OCI-LY7 (cell line): ENCODE measurements at regions not wholly inside any gene's neighbourhood (a gene's known extent, or its start where the extent isn't known, plus 50 kb on each side); places are given as distances from the start of the nearest gene placed in this dataset.

Experiments used
- BruUV-seq: library from RNA; stranded (reverse); fragments of 400-500 nt; replicated peaks from 2 replicates; lab custom pipeline; 2021; lab: Mats Ljungman, UMichigan
- CTCF ChIA-PET: fragments of 300-600 bp; sonication (Branson Sonifier 250); formaldehyde crosslinking; loops from one replicate; lab custom pipeline; 2022; ENCODE audit warnings: antibody characterized with exemption; ENCODE audit not compliant: unreplicated experiment; lab: Charles Lee
- POLR2A ChIA-PET: fragments of 300-600 bp; sonication (Branson Sonifier 250); formaldehyde crosslinking; loops from one replicate; lab custom pipeline; 2022; ENCODE audit warnings: antibody characterized with exemption; lab: Charles Lee
- DNase-seq: peaks from one replicate; pipeline ENCODE4 v3.0.0-alpha.2; 2015; ENCODE audit warnings: low spot score
- H2AFZ ChIP-seq: fragments of 200-600 bp; sonication (generic), shearing (Covaris generic); 2 replicates; pipeline ENCODE4 v1.6.1; 2014; ENCODE audit warnings: mild to moderate bottlenecking, antibody characterized with exemption, low read length, moderate library complexity
- H3K27ac ChIP-seq: fragments of 200-600 bp; sonication (generic); 2 replicates; pipeline ENCODE4 v1.5.1; 2014; ENCODE audit warnings: mixed run types, low read depth, mild to moderate bottlenecking, moderate library complexity, low read length, inconsistent platforms; ENCODE audit not compliant: poor library complexity, severe bottlenecking
- H3K36me3 ChIP-seq: fragments of 200-600 bp; sonication (generic); 2 replicates; pipeline ENCODE4 v1.6.1; 2014; ENCODE audit warnings: mild to moderate bottlenecking, antibody characterized with exemption, low read length, moderate library complexity, mixed read lengths; ENCODE audit not compliant: insufficient read depth
- H3K4me1 ChIP-seq: fragments of 200-600 bp; sonication (generic); 2 replicates; pipeline ENCODE4 v1.5.1; 2014; ENCODE audit warnings: mild to moderate bottlenecking, low read length; ENCODE audit not compliant: insufficient read depth, poor library complexity, severe bottlenecking
- H3K4me2 ChIP-seq: fragments of 200-600 bp; sonication (generic); 2 replicates; pipeline ENCODE4 v1.6.1; 2014; ENCODE audit warnings: mild to moderate bottlenecking, low read length
- H3K4me3 ChIP-seq: fragments of 200-600 bp; sonication (generic); 2 replicates; pipeline ENCODE4 v1.5.1; 2014; ENCODE audit warnings: mild to moderate bottlenecking, low read depth, low read length; ENCODE audit not compliant: poor library complexity, severe bottlenecking
- H3K79me2 ChIP-seq: fragments of 200-600 bp; sonication (generic); 2 replicates; pipeline ENCODE4 v1.6.1; 2016; ENCODE audit warnings: low read depth, mild to moderate bottlenecking, low read length, moderate library complexity, mixed read lengths; ENCODE audit not compliant: insufficient read depth
- H3K9me2 ChIP-seq: fragments of 200-600 bp; sonication (generic); 2 replicates; pipeline ENCODE4 v1.6.1; 2016; ENCODE audit warnings: mild to moderate bottlenecking, low read length, mixed read lengths; ENCODE audit not compliant: insufficient read depth
- H3K9me3 ChIP-seq: fragments of 200-600 bp; sonication (generic); 2 replicates; pipeline ENCODE4 v1.6.1; 2014; ENCODE audit warnings: mild to moderate bottlenecking, mixed run types, low read length, mixed read lengths
- H4K20me1 ChIP-seq: fragments of 200-600 bp; sonication (generic); 2 replicates; pipeline ENCODE4 v1.6.1; 2014; ENCODE audit warnings: mild to moderate bottlenecking, antibody characterized with exemption, low read length, moderate library complexity, mixed read lengths; ENCODE audit not compliant: insufficient read depth
- CTCF ChIP-seq: fragments of 200-600 bp; sonication (generic); conservative IDR thresholded peaks from 2 replicates; pipeline ENCODE4 v1.5.1; 2014; ENCODE audit warnings: mild to moderate bottlenecking, antibody characterized with exemption, low read length, moderate library complexity, mixed read lengths
- EZH2phosphoT487 ChIP-seq: fragments of 200-600 bp; sonication (generic); IDR thresholded peaks from 2 replicates; pipeline ENCODE4 v1.6.1; 2018; ENCODE audit warnings: low read depth, borderline replicate concordance, mild to moderate bottlenecking, mixed run types, antibody characterized with exemption, low read length, moderate library complexity, mixed read lengths
- intact Hi-C: fragments of 100-400 bp; cut with micrococcal nuclease; formaldehyde crosslinking; loops from one replicate; pipeline ENCODE4 v1.10.0; 2022; ENCODE audit not compliant: unreplicated experiment

- no peak for TF ChIP-seq CTCF
- no peak for TF ChIP-seq EZH2phosphoT487
- H3K27ac ChIP-seq: no peak overlapping the region
- H4K20me1 ChIP-seq: no peaks in the 10 kb centered on the region
- POLR2A ChIA-PET: interaction anchor here (1.2 kb wide), 1 partner anchor 9 kb away, joined by 3 read pairs; no protein-coding TSS in a partner anchor
- H3K4me3 ChIP-seq: no peak overlapping the region
- no TSS peak for BruUV-seq
- DNase-seq: no peak
- no peak overlapping the region for H2AFZ ChIP-seq
- no peaks in the 10 kb centered on the region for H3K79me2 ChIP-seq
- H3K9me3 ChIP-seq: no peaks in the 10 kb centered on the region
- H3K4me1 ChIP-seq: no peaks in the 10 kb centered on the region
- intact Hi-C loops: no loop called here
- CTCF ChIA-PET: no interaction called here
- H3K36me3 ChIP-seq: no peaks in the 10 kb centered on the region
- H3K9me2 ChIP-seq: no peaks in the 10 kb centered on the region
- no peak overlapping the region for H3K4me2 ChIP-seq
Measured at GRCh38 chr3:151639418-151639740, 94.3 kb upstream of the AADACL2 start.

GRCh38 chr3:151638555-151639417 lies 94.9 kb upstream of the AADACL2 start:
- Histone ChIP-seq H2AFZ (no peak overlapping the region), H3K4me1 (no peaks in the 10 kb centered on the region), H3K9me3 (no peaks in the 10 kb centered on the region), H4K20me1 (no peaks in the 10 kb centered on the region), H3K4me2 (no peak overlapping the region), H3K27ac (no peak overlapping the region), H3K4me3 (no peak overlapping the region), H3K9me2 (no peaks in the 10 kb centered on the region), H3K36me3 (no peaks in the 10 kb centered on the region), H3K79me2 (no peaks in the 10 kb centered on the region)
- intact Hi-C loops: no loop called here
- DNase-seq: no peak
- ChIA-PET CTCF (no interaction called here), POLR2A (interaction anchor here (0.6 to 1.2 kb wide), 3 partner anchors 9 to 914 kb away, joined by 3 to 6 read pairs (median 4); no protein-coding TSS in a partner anchor)
- no peak for TF ChIP-seq CTCF
- TF ChIP-seq EZH2phosphoT487: no peak
- BruUV-seq: no TSS peak

GRCh38 chr3:151635905-151636304 lies 97.8 kb upstream of the AADACL2 start:
- H3K4me3 ChIP-seq: no peak overlapping the region
- TF ChIP-seq EZH2phosphoT487 (no peak), CTCF (no peak)
- CTCF ChIA-PET: no interaction called here
- H3K4me2 ChIP-seq: no peak overlapping the region
- H4K20me1 ChIP-seq: no peaks in the 10 kb centered on the region
- no peaks in the 10 kb centered on the region for H3K79me2 ChIP-seq
- no peaks in the 10 kb centered on the region for H3K36me3 ChIP-seq
- no peak for DNase-seq
- H3K4me1 ChIP-seq: no peaks in the 10 kb centered on the region
- intact Hi-C loops: no loop called here
- H3K27ac ChIP-seq: no peak overlapping the region
- no peaks in the 10 kb centered on the region for H3K9me2 ChIP-seq
- BruUV-seq: no TSS peak
- H3K9me3 ChIP-seq: no peaks in the 10 kb centered on the region
- POLR2A ChIA-PET: interaction anchor here (0.9 kb wide), 1 partner anchor 54 kb away, joined by 3 read pairs; no protein-coding TSS in a partner anchor
- H2AFZ ChIP-seq: no peak overlapping the region
